GM10248 (cell line): ENCODE measurements at regions not wholly inside any gene's neighbourhood (a gene's known extent, or its start where the extent isn't known, plus 50 kb on each side); places are given as distances from the start of the nearest gene placed in this dataset.

ENCODE experiments used
- CTCF ChIA-PET: fragments of 300-600 bp; sonication (Branson Sonifier 250); formaldehyde crosslinking; extraction: SDS; loops from one replicate; lab custom pipeline; 2021; ENCODE audit warnings: antibody characterized with exemption; lab: Yijun Ruan, JAX
- POLR2A ChIA-PET: fragments of 350-650 bp; sonication (Branson Sonifier 250); formaldehyde crosslinking; extraction: SDS; loops from one replicate; lab custom pipeline; 2020; ENCODE audit warnings: antibody characterized with exemption; lab: Yijun Ruan, JAX
- DNase-seq: peaks from one replicate; pipeline ENCODE4 v3.0.0; 2012; ENCODE audit errors: extremely low spot score
- TF ChIP-seq, protein P1 (sequence below): IDR thresholded peaks from 2 replicates; pipeline ENCODE4 v1.5.1; 2012; ENCODE audit warnings: mild to moderate bottlenecking, low read depth; ENCODE audit errors: extremely low read depth, missing control alignments, control extremely low read depth

DNA sequence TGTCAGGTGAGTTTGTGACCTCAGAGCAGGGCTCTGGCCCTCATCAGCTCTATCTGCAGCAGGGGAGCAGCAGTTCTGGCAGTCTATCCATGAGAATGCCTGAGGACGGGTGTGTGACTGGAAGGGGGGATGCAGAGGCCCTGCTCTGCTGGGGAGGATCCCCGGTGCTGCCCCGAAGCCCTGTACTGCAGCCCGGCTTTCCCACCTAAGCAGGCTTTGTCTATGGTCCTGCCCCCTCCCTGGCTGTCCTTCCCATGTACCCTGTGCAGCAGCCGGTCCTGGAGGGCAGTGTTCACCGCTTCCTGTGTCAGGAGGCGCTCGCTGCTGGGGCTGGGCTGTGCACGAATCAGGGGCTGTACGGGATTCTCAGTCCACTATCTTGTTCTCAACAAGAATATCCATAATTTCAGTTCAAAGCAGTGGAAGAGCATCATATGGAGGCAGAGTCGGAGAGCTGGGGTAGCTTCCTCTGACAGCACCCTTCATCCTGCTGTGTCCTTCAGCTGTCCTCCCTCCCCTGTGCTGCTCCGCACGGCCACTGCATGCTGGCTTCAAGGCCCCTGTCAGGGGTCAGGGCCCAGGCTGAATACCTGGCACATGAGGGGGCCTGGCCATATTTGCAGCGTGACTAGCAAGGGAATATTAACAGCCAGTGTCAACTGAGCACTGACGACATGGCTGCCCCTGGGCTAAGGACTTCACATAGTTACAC is 125.2 kb downstream of the CTTN start:
- TF ChIP-seq, protein P1, sequence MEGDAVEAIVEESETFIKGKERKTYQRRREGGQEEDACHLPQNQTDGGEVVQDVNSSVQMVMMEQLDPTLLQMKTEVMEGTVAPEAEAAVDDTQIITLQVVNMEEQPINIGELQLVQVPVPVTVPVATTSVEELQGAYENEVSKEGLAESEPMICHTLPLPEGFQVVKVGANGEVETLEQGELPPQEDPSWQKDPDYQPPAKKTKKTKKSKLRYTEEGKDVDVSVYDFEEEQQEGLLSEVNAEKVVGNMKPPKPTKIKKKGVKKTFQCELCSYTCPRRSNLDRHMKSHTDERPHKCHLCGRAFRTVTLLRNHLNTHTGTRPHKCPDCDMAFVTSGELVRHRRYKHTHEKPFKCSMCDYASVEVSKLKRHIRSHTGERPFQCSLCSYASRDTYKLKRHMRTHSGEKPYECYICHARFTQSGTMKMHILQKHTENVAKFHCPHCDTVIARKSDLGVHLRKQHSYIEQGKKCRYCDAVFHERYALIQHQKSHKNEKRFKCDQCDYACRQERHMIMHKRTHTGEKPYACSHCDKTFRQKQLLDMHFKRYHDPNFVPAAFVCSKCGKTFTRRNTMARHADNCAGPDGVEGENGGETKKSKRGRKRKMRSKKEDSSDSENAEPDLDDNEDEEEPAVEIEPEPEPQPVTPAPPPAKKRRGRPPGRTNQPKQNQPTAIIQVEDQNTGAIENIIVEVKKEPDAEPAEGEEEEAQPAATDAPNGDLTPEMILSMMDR, result no peak
- POLR2A ChIA-PET, result no interaction called here
- CTCF ChIA-PET, result interaction anchor here (0.9 kb wide), 1 partner anchor 11 kb away, joined by 3 read pairs; no protein-coding TSS in a partner anchor
- DNase-seq, result no peak

DNA sequence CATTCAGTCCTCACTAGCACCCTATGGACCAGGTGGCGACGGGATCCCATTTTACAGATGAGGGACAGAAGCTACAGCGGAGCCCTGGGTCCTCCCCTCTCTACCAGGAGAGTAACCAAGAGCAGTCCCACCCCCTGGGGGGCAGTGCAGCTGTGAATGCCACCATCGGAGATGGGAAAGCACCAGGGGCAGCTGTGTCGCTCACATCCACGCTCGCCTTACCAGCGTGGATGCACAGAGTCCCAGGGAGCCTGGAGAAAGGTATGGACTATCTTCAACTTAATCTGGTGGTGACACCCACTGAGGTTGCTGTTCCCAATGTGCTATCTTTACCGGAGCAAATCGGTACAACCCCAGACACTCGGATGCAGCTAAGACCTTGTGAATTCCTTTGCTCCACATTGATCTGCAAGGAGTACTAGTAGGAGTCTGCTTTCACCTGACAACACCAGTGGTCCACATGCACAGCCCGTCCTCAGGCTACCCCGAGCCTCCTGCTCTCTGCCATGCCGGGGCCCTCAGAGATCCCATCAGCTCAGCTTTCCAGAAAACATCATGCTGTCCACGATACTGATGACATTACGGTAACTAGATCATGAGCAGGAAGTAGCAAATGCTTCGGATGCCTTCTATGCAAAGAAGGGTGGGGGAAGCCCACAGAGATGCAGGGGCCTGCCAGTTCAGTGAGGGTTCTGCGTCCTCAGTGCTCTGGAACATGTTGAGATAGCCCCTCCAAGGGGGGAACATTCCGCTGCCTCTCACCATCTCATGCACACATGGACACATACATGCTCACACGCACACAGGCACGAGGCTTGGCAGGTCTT is 126.0 kb downstream of the CTTN start:
- no peak for DNase-seq
- CTCF ChIA-PET, result interaction anchor here (0.9 kb wide), 1 partner anchor 11 kb away, joined by 3 read pairs; no protein-coding TSS in a partner anchor
- TF ChIP-seq, protein P1, result no peak
- POLR2A ChIA-PET, result no interaction called here

DNA sequence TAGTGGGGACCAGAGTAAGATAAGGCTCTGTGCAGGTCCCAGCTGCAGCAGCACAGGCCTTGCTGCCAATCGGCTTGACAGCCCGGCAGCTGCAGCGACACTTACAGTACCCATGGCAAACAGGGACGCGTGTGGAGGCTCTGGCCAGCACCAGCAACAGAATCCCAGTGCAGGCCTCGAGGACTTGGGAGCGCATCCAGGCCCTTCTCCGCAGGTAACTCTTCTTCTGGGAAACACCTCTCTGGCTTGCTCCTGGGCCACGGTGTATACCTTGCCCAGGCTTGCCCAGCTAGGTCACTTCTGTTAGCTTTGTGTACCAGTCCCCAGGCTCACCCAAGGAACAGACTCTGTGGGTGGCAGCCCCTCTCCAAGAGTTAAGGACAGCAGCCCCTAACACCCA is 126.7 kb downstream of the CTTN start:
- CTCF ChIA-PET, result no interaction called here
- POLR2A ChIA-PET, result no interaction called here
- no peak for DNase-seq
- TF ChIP-seq, protein P1, result no peak

DNA sequence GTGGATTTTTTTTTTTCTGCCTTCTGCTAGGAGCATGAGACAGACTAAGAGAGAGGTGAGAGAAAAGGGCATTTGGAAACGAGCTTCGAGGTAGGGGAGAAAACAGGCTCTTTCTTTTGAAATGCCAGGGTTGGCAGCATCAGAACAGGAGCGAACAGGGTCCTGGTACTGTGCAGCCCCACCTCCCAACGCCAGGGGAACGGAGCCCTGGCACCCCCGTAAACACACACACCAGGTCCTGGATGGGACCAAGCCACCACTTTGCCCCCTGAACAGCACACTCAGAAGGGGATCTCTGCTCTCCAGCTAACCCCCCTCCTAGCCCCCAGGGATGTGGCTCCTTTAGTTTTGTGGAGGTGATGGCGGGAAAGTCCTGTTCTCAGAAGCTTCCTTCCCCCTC is 127.1 kb downstream of the CTTN start:
- ChIA-PET CTCF (no interaction called here), POLR2A (no interaction called here)
- DNase-seq, result no peak
- TF ChIP-seq, protein P1, result no peak

DNA sequence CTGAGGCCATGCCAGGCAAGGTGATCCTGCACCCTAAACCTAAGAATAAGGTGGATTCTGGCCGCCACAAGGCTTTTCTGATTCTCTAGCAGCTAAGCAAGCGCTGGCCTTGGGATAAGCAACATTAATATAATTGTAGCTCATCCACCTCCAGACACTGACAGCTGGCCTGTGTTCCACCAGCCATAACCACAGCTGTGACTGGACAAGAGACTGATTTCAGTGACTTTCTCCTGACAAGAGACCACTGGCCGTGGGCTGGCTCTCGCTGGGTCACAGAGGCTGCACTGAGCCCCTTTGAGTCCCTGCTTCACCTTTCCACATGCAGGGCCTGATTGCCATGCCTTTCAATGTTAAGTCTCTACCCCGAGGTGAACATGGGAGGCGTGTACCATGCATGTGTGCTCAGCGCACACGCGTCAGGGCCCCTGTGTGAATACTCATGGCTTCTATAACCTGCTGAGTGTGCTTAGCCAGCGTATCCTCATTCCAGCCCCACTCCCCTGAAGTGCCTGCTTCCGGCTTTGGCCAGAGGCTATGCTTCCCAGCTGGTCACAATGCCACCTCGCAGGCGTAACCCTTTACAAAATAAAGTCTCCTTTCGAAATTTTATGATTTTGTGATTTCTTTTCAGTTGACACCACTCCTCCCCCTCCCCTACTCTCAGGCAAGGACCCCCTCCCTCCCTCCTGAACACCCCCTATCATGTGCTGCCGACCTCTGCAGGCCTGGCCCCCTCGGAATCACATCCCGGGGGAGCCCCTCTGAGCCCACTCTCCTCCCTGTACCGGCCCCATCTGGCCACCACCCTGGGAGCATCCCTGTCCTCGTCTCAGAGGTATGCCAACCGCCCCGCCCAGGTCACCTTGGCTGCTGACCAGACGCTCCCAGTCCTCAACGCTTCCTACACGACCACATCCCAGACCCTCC is 128.1 kb downstream of the CTTN start:
- CTCF ChIA-PET, result no interaction called here

More for the DNA sequence above, 128.1 kb downstream of the CTTN start:
- DNase-seq, result no peak
- TF ChIP-seq, protein P1, result no peak
- POLR2A ChIA-PET, result no interaction called here
